Astrocyte (in vitro differentiated cells and primary cell): ENCODE measurements at regions not wholly inside any gene's neighbourhood (a gene's known extent, or its start where the extent isn't known, plus 50 kb on each side); places are given as distances from the start of the nearest gene placed in this dataset.

Experiments used
- DNase-seq: peaks from one replicate; pipeline ENCODE4 v3.0.0-alpha.2; 2010; ENCODE audit warnings: low read depth
- FAIRE-seq: peaks from 2 replicates; lab custom pipeline; 2011; peaks lifted over from hg19 to GRCh38; lab: Jason Lieb, UNC
- H2AFZ ChIP-seq: 2 replicates; pipeline ENCODE4 v1.6.0; 2012; ENCODE audit warnings: low read depth, low read length, inconsistent platforms
- H3K27ac ChIP-seq: 2 replicates; pipeline ENCODE4 v1.5.1; 2011; ENCODE audit warnings: low read depth, low read length, inconsistent platforms
- H3K27me3 ChIP-seq: 2 replicates; pipeline ENCODE4 v1.6.0; 2011; ENCODE audit warnings: low read length, inconsistent platforms; ENCODE audit not compliant: insufficient read depth
- H3K36me3 ChIP-seq: 2 replicates; pipeline ENCODE4 v1.5.1; 2011; ENCODE audit warnings: low read length, inconsistent platforms; ENCODE audit not compliant: insufficient read depth
- H3K4me1 ChIP-seq: 2 replicates; pipeline ENCODE4 v1.5.1; 2011; ENCODE audit warnings: low read length, inconsistent platforms; ENCODE audit not compliant: insufficient read depth
- H3K4me2 ChIP-seq: 2 replicates; pipeline ENCODE4 v1.6.0; 2012; ENCODE audit warnings: low read length, inconsistent platforms
- H3K4me3 ChIP-seq: 2 replicates; pipeline ENCODE4 v1.5.1; 2011; ENCODE audit warnings: low read depth, mild to moderate bottlenecking, low read length, inconsistent platforms; ENCODE audit not compliant: insufficient read depth
- H3K79me2 ChIP-seq: 2 replicates; pipeline ENCODE4 v1.6.0; 2012; ENCODE audit warnings: mild to moderate bottlenecking, low read length, inconsistent platforms; ENCODE audit not compliant: insufficient read depth
- H3K9ac ChIP-seq: 2 replicates; pipeline ENCODE4 v1.6.0; 2012; ENCODE audit warnings: mild to moderate bottlenecking, low read length, inconsistent platforms
- H3K9me3 ChIP-seq: 2 replicates; pipeline ENCODE4 v1.5.1; 2012; ENCODE audit warnings: low read depth, mild to moderate bottlenecking, low read length, inconsistent platforms; ENCODE audit not compliant: insufficient read depth
- H4K20me1 ChIP-seq: 2 replicates; pipeline ENCODE4 v1.6.0; 2012; ENCODE audit warnings: low read length, inconsistent platforms; ENCODE audit not compliant: insufficient read depth
- H3K27ac Mint-ChIP-seq: one replicate; pipeline ENCODE4 v1.8.0; 2021; ENCODE audit warnings: mild to moderate bottlenecking, mixed read lengths; ENCODE audit not compliant: unreplicated experiment
- H3K27me3 Mint-ChIP-seq: one replicate; pipeline ENCODE4 v1.8.0; 2021; ENCODE audit warnings: low read depth, mixed read lengths; ENCODE audit not compliant: unreplicated experiment
- H3K36me3 Mint-ChIP-seq: one replicate; pipeline ENCODE4 v1.8.0; 2021; ENCODE audit warnings: low read depth, mixed read lengths; ENCODE audit not compliant: unreplicated experiment
- H3K4me1 Mint-ChIP-seq: one replicate; pipeline ENCODE4 v1.8.0; 2021; ENCODE audit warnings: low read depth, mixed read lengths; ENCODE audit not compliant: unreplicated experiment
- H3K4me3 Mint-ChIP-seq: one replicate; pipeline ENCODE4 v1.8.0; 2021; ENCODE audit warnings: mild to moderate bottlenecking, moderate library complexity, mixed read lengths; ENCODE audit not compliant: unreplicated experiment
- H3K9me3 Mint-ChIP-seq: one replicate; pipeline ENCODE4 v1.8.0; 2021; ENCODE audit warnings: mild to moderate bottlenecking, mixed read lengths; ENCODE audit not compliant: unreplicated experiment
- CTCF ChIP-seq: IDR thresholded peaks from 2 replicates; pipeline ENCODE4 v1.5.1; 2011; ENCODE audit warnings: low read depth, mild to moderate bottlenecking, inconsistent platforms, low read length, moderate library complexity; ENCODE audit not compliant: insufficient read depth
- EZH2 ChIP-seq: IDR thresholded peaks from 2 replicates; pipeline ENCODE4 v1.6.1; 2012; ENCODE audit warnings: mild to moderate bottlenecking, low read length, inconsistent platforms; ENCODE audit not compliant: insufficient read depth

- Mint-ChIP-seq H3K4me1 (peaks cover 7% of the 10 kb centered on the region), H3K36me3 (no peaks in the 10 kb centered on the region), H3K4me3 (no peak overlapping the region), H3K27ac (no peak overlapping the region), H3K9me3 (peaks cover 9% of the 10 kb centered on the region), H3K27me3 (no peaks in the 10 kb centered on the region)
- no peaks in the 10 kb centered on the region for H3K9me3 ChIP-seq
- no peaks in the 10 kb centered on the region for H4K20me1 ChIP-seq
- no peak overlapping the region for H2AFZ ChIP-seq
- H3K4me2 ChIP-seq, result no peak overlapping the region
- no peaks in the 10 kb centered on the region for H3K36me3 ChIP-seq
- DNase-seq (no peak), FAIRE-seq (no peak)
- no peaks in the 10 kb centered on the region for H3K4me1 ChIP-seq
- H3K4me3 ChIP-seq, result no peak overlapping the region
- no peak overlapping the region for H3K27ac ChIP-seq
- no peak for TF ChIP-seq EZH2
- TF ChIP-seq CTCF, result no peak
- H3K27me3 ChIP-seq, result no peaks in the 10 kb centered on the region
- H3K9ac ChIP-seq, result no peak overlapping the region
- H3K79me2 ChIP-seq, result no peaks in the 10 kb centered on the region
Observed at GRCh38 chr2:39898934-39899333, 119.9 kb upstream of the THUMPD2 start.

- Histone ChIP-seq H3K9me3 (no peaks in the 10 kb centered on the region), H3K4me2 (no peak overlapping the region), H4K20me1 (no peaks in the 10 kb centered on the region), H3K9ac (no peak overlapping the region), H3K4me3 (no peak overlapping the region), H3K4me1 (no peaks in the 10 kb centered on the region), H3K79me2 (no peaks in the 10 kb centered on the region), H3K36me3 (no peaks in the 10 kb centered on the region), H3K27me3 (no peaks in the 10 kb centered on the region), H2AFZ (no peak overlapping the region), H3K27ac (no peak overlapping the region)
- Mint-ChIP-seq H3K9me3 (peaks cover 9% of the 10 kb centered on the region), H3K27me3 (no peaks in the 10 kb centered on the region), H3K4me1 (peaks cover 4% of the 10 kb centered on the region), H3K27ac (no peak overlapping the region), H3K4me3 (no peak overlapping the region), H3K36me3 (no peaks in the 10 kb centered on the region)
- DNase-seq (no peak), FAIRE-seq (no peak)
- TF ChIP-seq EZH2 (no peak), CTCF (no peak)
Observed at GRCh38 chr2:39897273-39897672, 118.2 kb upstream of the THUMPD2 start.

GRCh38 chr2:39894082-39894481, 115.0 kb upstream of the THUMPD2 start:
- Histone ChIP-seq H3K4me1 (no peaks in the 10 kb centered on the region), H3K27me3 (no peaks in the 10 kb centered on the region), H3K4me2 (no peak overlapping the region), H3K27ac (no peak overlapping the region), H3K9ac (no peak overlapping the region), H3K36me3 (no peaks in the 10 kb centered on the region), H3K4me3 (no peak overlapping the region), H4K20me1 (no peaks in the 10 kb centered on the region), H2AFZ (no peak overlapping the region), H3K9me3 (no peaks in the 10 kb centered on the region), H3K79me2 (no peaks in the 10 kb centered on the region)
- H3K9me3 Mint-ChIP-seq, result peaks cover 3% of the 10 kb centered on the region
- DNase-seq (no peak), FAIRE-seq (no peak)
- H3K27ac Mint-ChIP-seq, result no peak overlapping the region
- no peak for TF ChIP-seq CTCF
- TF ChIP-seq EZH2, result no peak
- H3K4me3 Mint-ChIP-seq, result no peak overlapping the region
- H3K4me1 Mint-ChIP-seq, result no peaks in the 10 kb centered on the region
- no peaks in the 10 kb centered on the region for H3K36me3 Mint-ChIP-seq
- H3K27me3 Mint-ChIP-seq, result no peaks in the 10 kb centered on the region
